ENCODE measurements at regions not wholly inside any gene's neighbourhood (a gene's known extent, or its start where the extent isn't known, plus 50 kb on each side); places are given as distances from the start of the nearest gene placed in this dataset.

DNA sequence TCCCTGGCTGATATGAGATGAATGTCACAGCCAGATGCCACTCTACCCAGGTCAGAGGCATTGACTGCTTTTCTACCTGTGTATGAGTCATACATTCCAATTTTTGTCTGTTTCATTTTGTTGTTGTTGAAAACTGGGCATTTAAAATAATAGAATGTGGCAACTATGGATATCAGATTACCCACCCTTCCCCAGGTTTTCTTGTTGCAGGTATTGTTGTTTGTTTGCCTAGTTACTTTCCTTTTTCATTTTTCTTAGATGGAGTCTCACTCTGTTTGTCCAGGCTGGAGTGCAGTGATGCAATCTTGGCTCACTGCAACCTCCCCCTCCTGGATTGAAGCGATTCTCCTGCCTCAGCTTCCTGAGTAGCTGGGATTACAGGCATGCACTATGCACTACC, 70.2 kb downstream of the LRRC30 start:
- no peak overlapping the region for H2BK12ac ChIP-seq (ENCODE audit: low read length)
- no peaks in the 10 kb centered on the region for H3K27me3 ChIP-seq (ENCODE audit: insufficient read depth, low read length)
- no peak overlapping the region for H3K4me3 ChIP-seq (ENCODE audit: low read depth, low read length)
- peak; percentile 28 to 71 for DNase-seq
- H2AFZ ChIP-seq (ENCODE audit: insufficient read depth, low read length, poor library complexity) = no peak overlapping the region
- no peak overlapping the region for H4K12ac ChIP-seq (ENCODE audit: low read depth, low read length)
- H2BK5ac ChIP-seq (ENCODE audit: low read depth, low read length, poor library complexity) = no peak overlapping the region
- no peak overlapping the region for H3K27ac ChIP-seq (ENCODE audit: low read depth, low read length)
- no peaks in the 10 kb centered on the region for H3K79me2 ChIP-seq (ENCODE audit: control insufficient read depth, insufficient read depth, low read length, poor library complexity)
- WGBS (ENCODE audit: extremely low coverage, insufficient coverage, insufficient read length) = no CpG with 5 or more reads among the region's 1 CpG
- peaks cover 2% of the 10 kb centered on the region for H3K9me3 ChIP-seq (ENCODE audit: insufficient read depth, low read depth, low read length)
- H4K91ac ChIP-seq (ENCODE audit: low read depth, low read length) = no peak overlapping the region
- peaks cover 3% of the 10 kb centered on the region for H3K79me1 ChIP-seq (ENCODE audit: low read length)
- no peak overlapping the region for H2BK120ac ChIP-seq (ENCODE audit: insufficient read depth, low read length, poor library complexity)
- no peak overlapping the region for H3K9ac ChIP-seq (ENCODE audit: low read length)
- H3K18ac ChIP-seq (ENCODE audit: low read length) = no peak overlapping the region
- H3K4me2 ChIP-seq (ENCODE audit: low read length) = no peak overlapping the region
- H3K4ac ChIP-seq (ENCODE audit: low read depth, low read length) = no peak overlapping the region
- no peak overlapping the region for H4K8ac ChIP-seq (ENCODE audit: low read depth, low read length)
- H3K4me1 ChIP-seq (ENCODE audit: control insufficient read depth in 1 of 2, insufficient read depth in 2 of 2, low read length in 2 of 2) = peaks cover 2% of the 10 kb centered on the region in 2 experiments
- H3K36me3 ChIP-seq (ENCODE audit: control insufficient read depth in 1 of 2, insufficient read depth in 2 of 2, low read length in 2 of 2) = peaks cover 1 to 2% of the 10 kb centered on the region in 2 experiments
- H3K14ac ChIP-seq (ENCODE audit: low read length) = no peak overlapping the region
- H3K23ac ChIP-seq (ENCODE audit: low read length) = no peak overlapping the region
- H2AK5ac ChIP-seq (ENCODE audit: low read length) = no peak overlapping the region

DNA sequence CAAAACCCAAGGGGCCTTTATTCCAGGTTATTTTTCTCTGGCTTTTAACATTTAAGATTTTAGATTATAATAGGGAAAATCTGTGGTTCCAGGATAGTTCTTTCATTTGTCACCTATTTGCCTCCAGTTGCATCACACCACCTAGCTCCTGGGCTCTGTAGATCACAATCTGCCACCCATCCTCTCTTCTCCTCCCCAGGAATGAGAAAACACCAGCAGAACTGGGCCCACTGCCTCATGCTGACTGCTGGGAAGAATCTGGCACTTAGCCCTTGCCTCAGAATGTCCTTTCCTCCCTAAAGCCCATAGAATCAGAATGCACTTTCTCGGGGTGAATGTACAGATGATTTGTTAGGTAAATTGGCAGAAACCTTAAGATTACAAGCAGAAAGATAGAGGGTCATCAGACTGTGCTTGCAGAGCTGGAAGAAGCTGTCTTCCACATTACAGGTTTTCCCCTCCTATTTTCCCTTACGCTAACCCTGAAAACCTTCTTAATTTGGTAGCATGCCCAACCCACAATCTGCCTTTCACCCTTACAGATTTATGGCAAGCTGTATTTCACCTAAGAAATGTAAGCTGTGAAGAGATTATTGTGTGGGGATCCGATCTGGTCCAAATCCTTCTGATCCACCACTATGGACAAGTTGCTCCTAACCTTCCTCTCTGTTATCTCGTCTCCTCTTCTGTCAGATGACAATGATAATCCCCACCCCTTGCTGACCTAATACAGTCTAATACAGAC, 72.6 kb downstream of the LRRC30 start:
- Histone ChIP-seq H4K8ac (ENCODE audit: low read depth, low read length) (no peak overlapping the region), H3K27ac (ENCODE audit: low read depth, low read length) (peak overlapping the region; percentile 31), H3K9ac (ENCODE audit: low read length) (no peak overlapping the region), H3K18ac (ENCODE audit: low read length) (no peak overlapping the region), H3K14ac (ENCODE audit: low read length) (no peak overlapping the region), H2AFZ (ENCODE audit: insufficient read depth, low read length, poor library complexity) (no peak overlapping the region), H3K23ac (ENCODE audit: low read length) (no peak overlapping the region), H3K9me3 (ENCODE audit: insufficient read depth, low read depth, low read length) (peaks cover 2% of the 10 kb centered on the region), H3K4me1 (ENCODE audit: control insufficient read depth in 1 of 2, insufficient read depth in 2 of 2, low read length in 2 of 2) (peaks cover 2% of the 10 kb centered on the region in 2 experiments), H3K36me3 (ENCODE audit: control insufficient read depth in 1 of 2, insufficient read depth in 2 of 2, low read length in 2 of 2) (peaks cover 1 to 2% of the 10 kb centered on the region in 2 experiments), H2BK120ac (ENCODE audit: insufficient read depth, low read length, poor library complexity) (peak overlapping the region; percentile 88), H3K79me1 (ENCODE audit: low read length) (peaks cover 3% of the 10 kb centered on the region), H2BK12ac (ENCODE audit: low read length) (no peak overlapping the region), H3K4ac (ENCODE audit: low read depth, low read length) (no peak overlapping the region), H2AK5ac (ENCODE audit: low read length) (no peak overlapping the region), H2BK5ac (ENCODE audit: low read depth, low read length, poor library complexity) (peak overlapping the region; percentile 64), H4K12ac (ENCODE audit: low read depth, low read length) (no peak overlapping the region), H4K91ac (ENCODE audit: low read depth, low read length) (no peak overlapping the region), H3K79me2 (ENCODE audit: control insufficient read depth, insufficient read depth, low read length, poor library complexity) (no peaks in the 10 kb centered on the region), H3K4me3 (ENCODE audit: low read depth, low read length) (no peak overlapping the region), H3K27me3 (ENCODE audit: insufficient read depth, low read length) (no peaks in the 10 kb centered on the region), H3K4me2 (ENCODE audit: low read length) (no peak overlapping the region)
- whole genome bisulfite sequencing (ENCODE audit: extremely low coverage, insufficient coverage, insufficient read length) = no CpG with 5 or more reads among the region's 4 CpGs
- peak; percentile 82 to 90 for DNase-seq

DNA sequence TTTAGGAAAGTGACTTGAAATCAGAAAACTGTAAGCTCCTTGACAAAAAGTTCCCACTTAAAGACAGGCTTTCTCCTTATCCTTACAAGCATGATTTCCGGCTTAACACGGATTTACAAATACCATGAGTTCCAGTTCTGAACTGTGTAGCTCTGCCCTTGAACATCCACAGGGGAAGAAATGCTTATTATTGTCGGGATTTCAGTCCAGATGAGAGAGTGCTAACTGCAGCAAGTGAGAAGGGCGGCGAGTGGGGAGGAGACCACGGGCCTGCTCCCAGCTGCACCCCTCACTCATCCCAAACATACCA, 73.1 kb downstream of the LRRC30 start:
- H3K4me2 ChIP-seq (ENCODE audit: low read length) = no peak overlapping the region
- WGBS (ENCODE audit: extremely low coverage, insufficient coverage, insufficient read length) = no CpG with 5 or more reads among the region's 6 CpGs
- H3K23ac ChIP-seq (ENCODE audit: low read length) = no peak overlapping the region
- H3K4me1 ChIP-seq (ENCODE audit: control insufficient read depth in 1 of 2, insufficient read depth in 2 of 2, low read length in 2 of 2) = peaks cover 2% of the 10 kb centered on the region in 2 experiments
- H3K79me2 ChIP-seq (ENCODE audit: control insufficient read depth, insufficient read depth, low read length, poor library complexity) = no peaks in the 10 kb centered on the region
- H3K27me3 ChIP-seq (ENCODE audit: insufficient read depth, low read length) = no peaks in the 10 kb centered on the region
- H3K4me3 ChIP-seq (ENCODE audit: low read depth, low read length) = no peak overlapping the region
- peak overlapping the region; percentile 82 for H3K14ac ChIP-seq (ENCODE audit: low read length)
- H2AK5ac ChIP-seq (ENCODE audit: low read length) = no peak overlapping the region
- H3K9ac ChIP-seq (ENCODE audit: low read length) = no peak overlapping the region
- H4K12ac ChIP-seq (ENCODE audit: low read depth, low read length) = no peak overlapping the region
- peaks cover 2% of the 10 kb centered on the region for H3K9me3 ChIP-seq (ENCODE audit: insufficient read depth, low read depth, low read length)
- peaks cover 1 to 2% of the 10 kb centered on the region in 2 experiments for H3K36me3 ChIP-seq (ENCODE audit: control insufficient read depth in 1 of 2, insufficient read depth in 2 of 2, low read length in 2 of 2)
- H4K8ac ChIP-seq (ENCODE audit: low read depth, low read length) = peak overlapping the region; percentile 71
- no peak overlapping the region for H2BK5ac ChIP-seq (ENCODE audit: low read depth, low read length, poor library complexity)
- H3K4ac ChIP-seq (ENCODE audit: low read depth, low read length) = no peak overlapping the region
- peak overlapping the region; percentile 83 for H2BK12ac ChIP-seq (ENCODE audit: low read length)
- H2BK120ac ChIP-seq (ENCODE audit: insufficient read depth, low read length, poor library complexity) = peak overlapping the region; percentile 57
- H3K79me1 ChIP-seq (ENCODE audit: low read length) = peaks cover 3% of the 10 kb centered on the region
- H4K91ac ChIP-seq (ENCODE audit: low read depth, low read length) = peak overlapping the region; percentile 56
- peak in 1 of 2 donors; percentile 25 for DNase-seq
- peak overlapping the region; percentile 54 for H3K27ac ChIP-seq (ENCODE audit: low read depth, low read length)
- H3K18ac ChIP-seq (ENCODE audit: low read length) = no peak overlapping the region
- no peak overlapping the region for H2AFZ ChIP-seq (ENCODE audit: insufficient read depth, low read length, poor library complexity)

DNA sequence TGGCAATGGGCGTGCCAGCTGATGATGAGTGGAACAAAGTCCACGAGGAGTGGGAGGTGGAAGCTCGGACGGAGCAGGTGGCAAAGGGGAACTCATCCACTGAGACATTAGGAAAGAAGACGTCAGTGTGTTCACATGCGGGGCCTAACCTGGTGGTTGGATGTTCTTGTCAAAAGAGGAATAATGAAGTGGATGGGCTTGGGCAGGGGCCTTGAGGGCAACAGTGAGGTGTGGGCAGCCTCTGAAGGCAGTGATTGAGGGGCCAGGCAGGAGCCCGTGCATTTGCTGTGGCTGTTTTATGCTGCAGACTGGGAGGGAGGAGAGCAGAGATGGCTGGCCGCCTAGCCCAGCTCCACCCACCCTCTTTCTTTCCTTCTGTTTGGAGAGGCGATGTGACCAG, 74.5 kb downstream of the LRRC30 start:
- H4K8ac ChIP-seq (ENCODE audit: low read depth, low read length) = no peak overlapping the region
- no peaks in the 10 kb centered on the region for H3K27me3 ChIP-seq (ENCODE audit: insufficient read depth, low read length)
- no peak overlapping the region for H2AK5ac ChIP-seq (ENCODE audit: low read length)
- no peak overlapping the region for H3K23ac ChIP-seq (ENCODE audit: low read length)
- no peak overlapping the region for H4K91ac ChIP-seq (ENCODE audit: low read depth, low read length)
- H3K18ac ChIP-seq (ENCODE audit: low read length) = no peak overlapping the region
- H2BK5ac ChIP-seq (ENCODE audit: low read depth, low read length, poor library complexity) = no peak overlapping the region
- no peak overlapping the region for H4K12ac ChIP-seq (ENCODE audit: low read depth, low read length)
- WGBS (ENCODE audit: extremely low coverage, insufficient coverage, insufficient read length) = no CpG with 5 or more reads among the region's 9 CpGs
- H3K4me3 ChIP-seq (ENCODE audit: low read depth, low read length) = no peak overlapping the region
- peaks cover 3% of the 10 kb centered on the region for H3K79me1 ChIP-seq (ENCODE audit: low read length)
- H3K79me2 ChIP-seq (ENCODE audit: control insufficient read depth, insufficient read depth, low read length, poor library complexity) = no peaks in the 10 kb centered on the region
- no peak overlapping the region for H2AFZ ChIP-seq (ENCODE audit: insufficient read depth, low read length, poor library complexity)
- H3K4me2 ChIP-seq (ENCODE audit: low read length) = no peak overlapping the region
- H2BK12ac ChIP-seq (ENCODE audit: low read length) = no peak overlapping the region
- peaks cover 2% of the 10 kb centered on the region in 2 experiments for H3K4me1 ChIP-seq (ENCODE audit: control insufficient read depth in 1 of 2, insufficient read depth in 2 of 2, low read length in 2 of 2)
- H3K14ac ChIP-seq (ENCODE audit: low read length) = no peak overlapping the region
- no peak overlapping the region for H3K4ac ChIP-seq (ENCODE audit: low read depth, low read length)
- H3K9ac ChIP-seq (ENCODE audit: low read length) = no peak overlapping the region
- no peak overlapping the region for H2BK120ac ChIP-seq (ENCODE audit: insufficient read depth, low read length, poor library complexity)
- peaks cover 1 to 2% of the 10 kb centered on the region in 2 experiments for H3K36me3 ChIP-seq (ENCODE audit: control insufficient read depth in 1 of 2, insufficient read depth in 2 of 2, low read length in 2 of 2)
- peaks cover 2% of the 10 kb centered on the region for H3K9me3 ChIP-seq (ENCODE audit: insufficient read depth, low read depth, low read length)
- DNase-seq = no peak
- H3K27ac ChIP-seq (ENCODE audit: low read depth, low read length) = no peak overlapping the region
